Stimulated activated CD4-positive, alpha-beta T cell treated with anti-CD3 and anti-CD28 coated beads, Interleukin-1b, Interleukin-23, amount 100 ng/mL, for 1 hour (primary cell): ENCODE measurements at regions not wholly inside any gene's neighbourhood (a gene's known extent, or its start where the extent isn't known, plus 50 kb on each side); places are given as distances from the start of the nearest gene placed in this dataset.

ENCODE experiments used
- DNase-seq, 2 donors: peaks; one replicate each; pipeline ENCODE4 v3.0.0-alpha.2; 2020; ENCODE audit warnings: low read depth in 2 of 2

GRCh38 chr4:11488657-11489452 lies 60.2 kb upstream of the HS3ST1 start:
- DNase-seq: no peak

GRCh38 chr4:11487868-11488544 lies 59.3 kb upstream of the HS3ST1 start:
- no peak for DNase-seq

- DNase-seq: no peak
Measured at GRCh38 chr4:11487139-11487538, 58.4 kb upstream of the HS3ST1 start.

- DNase-seq: no peak
Measured at GRCh38 chr4:11485926-11486325, 57.2 kb upstream of the HS3ST1 start.

- DNase-seq: no peak
Measured at GRCh38 chr4:11484531-11484930, 55.8 kb upstream of the HS3ST1 start.

GRCh38 chr4:11483046-11483445 lies 54.4 kb upstream of the HS3ST1 start:
- DNase-seq: no peak

GRCh38 chr4:11480683-11481082 lies 52.0 kb upstream of the HS3ST1 start:
- no peak for DNase-seq
